ENCODE measurements at regions not wholly inside any gene's neighbourhood (a gene's known extent, or its start where the extent isn't known, plus 50 kb on each side); places are given as distances from the start of the nearest gene placed in this dataset.

DNA sequence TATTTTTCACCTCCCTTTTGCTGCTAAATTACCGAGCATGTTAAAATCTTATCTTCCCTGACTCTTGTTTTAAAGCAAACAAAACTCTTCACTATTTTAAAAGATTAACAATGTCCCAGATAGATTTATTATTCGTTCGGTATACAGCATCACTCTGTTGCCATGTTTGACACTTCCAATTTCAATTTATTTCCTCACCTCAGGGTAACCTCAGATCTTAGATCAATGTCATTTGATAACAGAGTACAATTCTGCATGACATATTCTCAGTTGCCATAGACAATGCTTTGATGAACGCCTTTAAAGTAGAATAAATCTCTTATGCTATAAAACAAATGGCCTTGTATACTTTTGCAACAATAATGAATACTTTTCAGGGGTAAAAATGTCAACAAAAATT is 1078.1 kb upstream of the IGFBP7 start:
- DNase-seq = no peak

DNA sequence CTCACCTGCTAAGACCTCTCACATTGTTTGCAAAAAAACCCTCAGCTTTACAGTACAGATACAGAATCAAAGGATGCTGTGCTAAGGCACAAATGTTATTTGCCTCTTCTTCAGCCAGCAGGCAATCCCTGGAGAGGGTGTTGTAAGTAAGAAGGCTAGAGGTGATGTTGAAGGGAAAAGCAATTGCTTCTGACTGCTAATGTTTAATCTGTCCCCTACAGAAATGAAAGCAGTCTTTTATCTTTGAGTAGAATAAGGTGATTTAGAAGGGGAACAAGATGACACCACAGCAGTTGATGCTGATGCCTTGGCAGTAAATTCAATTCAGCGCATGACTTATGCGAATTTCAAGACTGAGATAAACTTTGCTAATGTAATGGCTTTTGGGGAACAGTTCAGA is 1064.8 kb upstream of the IGFBP7 start:
- DNase-seq = no peak

DNA sequence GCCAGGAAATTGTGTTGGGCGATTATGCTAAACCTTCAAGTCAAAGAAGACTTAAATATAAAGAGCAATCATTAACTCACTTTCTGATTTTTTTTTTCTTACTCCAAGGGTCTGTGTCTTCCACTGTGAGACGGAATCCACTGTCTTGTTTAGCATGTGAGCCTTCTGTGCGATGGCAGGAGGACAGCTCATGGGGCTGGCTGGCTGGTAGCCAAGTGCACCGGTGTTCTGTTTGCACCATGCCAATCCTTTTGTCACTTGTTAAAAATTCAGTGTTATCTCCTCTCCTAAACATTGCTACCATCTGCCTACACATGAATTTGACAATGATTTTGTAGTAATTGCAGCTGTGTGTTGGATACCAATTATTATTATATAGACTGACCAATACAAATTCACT is 1056.3 kb upstream of the IGFBP7 start:
- no peak for DNase-seq

DNA sequence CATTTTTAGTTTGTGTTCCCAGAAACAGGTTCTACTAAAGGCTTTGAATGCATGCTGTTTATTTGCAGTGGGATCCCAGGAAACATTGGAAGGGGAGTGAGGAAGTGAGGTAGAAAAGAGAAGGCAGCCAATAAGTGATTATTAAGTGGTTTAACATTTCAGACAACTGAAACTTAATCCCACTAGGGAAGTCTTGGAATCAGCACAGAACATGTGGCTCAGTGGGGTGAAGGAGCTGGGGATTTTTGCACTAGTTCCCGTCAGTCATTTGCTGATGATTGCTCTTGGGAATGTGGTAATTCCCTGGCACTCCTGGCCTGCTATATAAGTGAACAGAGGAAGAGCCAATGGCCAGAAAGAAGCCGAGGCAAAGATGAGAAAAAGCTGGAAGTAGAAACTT is 1053.0 kb upstream of the IGFBP7 start:
- DNase-seq = no peak

DNA sequence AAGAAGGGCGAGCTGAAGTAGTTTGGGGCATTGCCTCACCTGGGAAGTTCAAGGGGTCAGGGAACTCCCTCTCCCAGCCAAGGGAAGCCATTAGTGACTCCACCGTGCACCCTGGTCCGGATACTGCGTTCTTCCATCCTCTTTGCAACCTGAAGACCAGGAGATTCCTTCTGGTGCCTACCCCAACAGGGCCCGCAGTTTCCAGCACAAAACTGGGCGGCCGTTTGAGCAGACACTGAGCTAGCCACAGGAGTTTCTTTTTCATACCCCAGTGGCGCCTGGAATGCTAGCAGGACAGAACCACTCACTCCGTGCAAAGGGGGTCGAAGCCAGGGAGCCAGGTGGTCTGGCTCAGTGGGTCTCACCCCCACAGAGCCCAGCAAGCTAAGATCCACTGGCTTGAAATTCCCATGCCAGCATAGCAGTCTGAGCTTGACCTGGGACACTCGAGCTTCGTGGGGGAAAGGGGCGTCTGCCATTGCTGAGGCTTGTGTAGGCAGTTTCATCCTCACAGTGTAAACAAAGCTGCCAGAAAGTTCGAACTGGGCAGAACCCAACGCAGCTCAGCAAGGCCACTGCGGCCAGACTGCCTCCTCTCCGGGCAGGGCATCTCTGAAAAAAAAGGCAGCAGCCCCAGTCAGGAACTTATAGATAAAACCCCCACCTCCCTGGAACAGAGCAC is 1039.4 kb upstream of the IGFBP7 start:
- no peak for DNase-seq

DNA sequence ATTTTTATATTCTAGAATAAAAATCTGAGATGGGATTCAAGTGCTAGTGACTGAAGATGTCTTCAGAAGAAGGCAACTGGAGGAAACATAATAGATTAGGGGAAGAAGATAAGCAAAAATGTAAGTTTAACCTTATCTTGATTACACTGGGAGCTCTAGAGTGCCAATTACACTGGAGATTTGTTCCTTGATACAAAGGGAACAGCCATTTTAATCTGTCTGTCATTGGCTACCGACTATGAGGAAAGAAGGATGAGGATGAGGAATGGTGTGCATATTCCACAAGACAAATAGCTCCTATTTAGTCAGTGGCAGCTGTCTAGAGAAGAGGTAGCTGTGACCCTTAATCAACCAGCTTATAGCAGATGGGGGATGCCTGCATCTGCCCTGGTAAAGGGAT is 1034.5 kb upstream of the IGFBP7 start:
- no peak for DNase-seq

DNA sequence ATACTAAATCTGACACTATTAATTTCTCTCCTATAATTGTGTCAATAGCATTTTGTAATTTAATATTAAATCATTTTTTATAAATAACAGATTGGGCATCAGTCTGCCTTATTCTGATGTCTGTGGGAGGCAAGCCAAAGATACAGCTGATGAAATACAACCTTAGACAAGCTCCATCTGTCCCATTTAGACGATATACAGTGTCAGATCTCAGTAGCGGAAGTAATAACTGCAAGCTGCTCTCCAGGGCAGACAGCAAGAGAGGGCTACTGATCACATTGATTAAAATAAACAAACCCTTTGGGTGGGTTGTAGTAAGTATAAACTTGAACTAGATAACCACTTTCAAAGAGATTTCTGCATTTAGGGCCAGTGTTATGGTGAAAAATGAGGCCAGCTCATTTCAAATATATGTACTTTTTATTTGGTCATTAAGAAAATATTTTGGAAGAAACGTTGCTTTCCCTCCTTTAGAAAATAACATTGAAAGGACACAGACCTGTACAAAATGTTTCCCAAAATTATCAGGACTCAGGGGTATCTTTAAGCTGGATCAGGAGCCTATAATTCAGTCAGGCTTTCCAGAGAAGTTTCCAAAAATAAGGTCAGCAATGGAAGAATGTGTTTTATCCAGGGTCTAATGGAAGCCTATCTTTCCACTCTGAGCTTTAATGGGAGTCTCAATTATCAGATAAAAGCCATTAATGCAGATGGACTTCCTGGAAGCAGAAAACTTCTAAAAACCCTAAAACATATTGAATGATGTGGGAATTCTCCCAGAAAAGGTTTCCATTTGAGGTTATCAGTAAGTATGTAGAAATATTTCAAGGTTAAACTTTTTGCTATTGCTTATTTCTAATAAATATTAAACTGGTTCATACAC is 1028.8 kb upstream of the IGFBP7 start:
- DNase-seq = no peak

DNA sequence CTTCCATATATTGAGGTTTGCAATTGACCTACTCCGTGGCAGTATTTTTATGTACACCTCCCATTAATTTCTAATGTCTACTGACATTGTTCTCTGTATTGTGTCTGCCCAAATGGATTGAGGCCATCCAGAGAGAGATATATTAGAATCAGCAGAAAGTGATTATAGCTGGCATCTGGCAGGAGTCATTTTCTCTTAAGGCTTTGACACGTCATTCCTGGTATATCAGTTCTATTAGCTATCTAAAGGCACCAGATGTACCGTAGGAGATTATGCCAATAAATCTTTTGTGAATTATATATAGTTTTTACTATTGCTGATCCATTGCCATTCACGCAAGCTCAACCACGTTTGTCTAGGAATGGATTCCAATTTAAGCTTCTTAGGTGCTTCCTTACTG is 1026.4 kb upstream of the IGFBP7 start:
- no peak for DNase-seq

DNA sequence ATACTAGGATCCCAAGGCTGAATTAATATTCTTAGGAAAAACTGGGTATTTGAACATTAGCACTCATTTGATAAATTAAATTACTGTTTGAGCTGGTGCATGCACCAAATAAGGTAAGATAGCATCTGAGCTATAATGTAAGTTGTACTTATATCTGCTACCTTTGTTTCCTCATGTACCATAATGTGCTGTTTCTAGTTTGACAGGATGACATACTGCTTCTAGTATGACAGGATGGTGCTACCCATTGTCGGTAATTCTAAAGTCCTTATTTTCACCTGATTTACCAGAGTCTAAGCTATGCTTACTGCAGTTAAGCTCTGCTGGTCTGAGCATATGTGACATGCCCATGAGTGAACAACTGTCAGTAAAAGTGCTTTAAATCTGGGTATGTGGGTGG is 1017.5 kb upstream of the IGFBP7 start:
- DNase-seq = no peak

DNA sequence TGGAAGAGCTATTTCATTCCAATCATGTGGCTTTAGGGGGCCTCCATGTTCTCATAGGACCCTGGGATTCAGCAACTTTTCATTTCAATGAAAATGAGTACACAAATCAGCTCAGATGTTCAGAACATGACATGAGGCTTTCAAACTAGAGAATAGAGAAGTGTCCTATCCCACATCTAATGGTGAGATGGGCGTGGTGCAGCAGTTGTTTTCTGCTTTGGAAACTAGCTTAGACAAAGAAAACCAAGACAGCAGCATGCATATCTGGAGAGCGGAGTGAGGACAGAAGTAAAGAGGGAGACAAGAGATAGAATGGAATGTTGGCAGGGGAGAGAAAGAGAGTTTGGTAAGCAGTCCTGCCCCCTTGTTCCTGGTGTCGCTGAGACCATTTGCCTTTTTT is 1009.1 kb upstream of the IGFBP7 start:
- DNase-seq = no peak

DNA sequence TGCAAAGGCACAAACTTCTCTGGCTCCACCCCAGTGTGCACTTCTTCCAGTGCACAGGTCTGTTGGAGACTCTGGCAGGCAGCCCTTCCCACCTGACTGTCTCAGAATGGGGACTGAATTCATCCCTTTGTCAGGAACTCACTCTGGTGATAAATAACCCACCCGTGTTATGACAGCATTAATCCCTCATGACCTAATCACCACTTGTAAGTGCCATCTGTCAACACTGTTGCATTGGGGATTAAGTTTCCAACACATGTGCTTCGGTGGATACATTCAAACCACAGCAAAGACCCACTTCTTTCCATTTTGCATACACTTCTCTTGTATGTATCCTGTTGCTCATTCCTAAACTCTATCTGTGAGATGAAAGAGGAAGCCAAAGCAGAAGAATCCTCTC is 1002.9 kb upstream of the IGFBP7 start:
- DNase-seq = no peak

DNA sequence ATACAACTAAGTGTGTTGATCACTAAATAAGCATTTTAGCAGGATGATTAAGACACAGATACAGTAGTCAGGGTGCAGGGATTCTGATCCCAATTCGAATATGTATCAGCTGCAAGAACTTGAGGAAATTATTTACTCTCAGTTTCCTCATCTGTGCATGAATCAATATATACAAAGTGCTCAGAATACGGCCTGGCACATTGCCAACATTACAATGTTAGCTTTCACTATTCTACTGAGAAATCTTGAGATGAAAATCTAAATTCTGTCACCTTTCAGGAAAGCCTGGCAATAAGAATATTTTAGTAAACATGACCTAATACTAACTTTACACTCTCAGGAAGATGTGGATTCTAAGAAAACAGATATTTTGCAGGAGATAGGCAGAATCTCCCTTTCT is 1001.6 kb upstream of the IGFBP7 start:
- DNase-seq = no peak

DNA sequence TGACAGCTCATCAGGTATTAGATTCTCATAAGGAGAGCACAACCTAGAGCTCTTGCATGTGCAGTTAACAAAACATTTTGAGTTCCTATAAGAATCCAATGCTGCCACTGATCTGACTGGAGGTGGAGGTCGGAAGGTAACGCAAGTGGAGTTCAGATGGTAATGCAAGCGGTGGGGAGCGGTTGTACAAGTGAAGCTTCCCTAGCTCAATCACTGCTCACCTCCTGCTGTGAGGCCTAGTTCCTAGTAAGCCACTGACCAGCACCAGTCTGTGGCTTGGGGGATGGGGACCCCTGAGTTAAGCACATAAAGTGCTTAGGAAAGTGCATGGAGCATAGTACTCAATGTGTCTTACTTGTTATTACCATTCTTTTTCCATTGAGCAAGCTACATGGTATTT is 983.2 kb upstream of the IGFBP7 start:
- no peak for DNase-seq

DNA sequence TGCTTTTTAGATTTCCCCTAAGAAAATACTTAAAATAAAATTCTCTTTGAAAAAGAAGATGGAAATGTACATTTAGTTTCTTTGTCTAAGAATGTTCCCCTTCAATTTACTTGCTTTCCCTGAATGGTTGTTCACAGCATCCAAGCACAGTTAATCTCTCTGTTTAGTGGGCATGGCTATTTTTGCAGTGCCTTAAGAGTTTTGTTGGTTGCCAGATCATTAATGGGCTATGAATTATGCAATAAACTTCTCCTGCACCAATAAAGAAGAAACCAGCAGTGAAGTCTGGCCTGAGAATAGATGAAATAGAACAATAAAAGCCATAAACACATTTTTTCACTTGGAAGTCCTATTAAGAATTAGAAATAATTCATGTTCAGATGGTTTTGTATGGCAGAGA is 980.4 kb upstream of the IGFBP7 start:
- DNase-seq = no peak

DNA sequence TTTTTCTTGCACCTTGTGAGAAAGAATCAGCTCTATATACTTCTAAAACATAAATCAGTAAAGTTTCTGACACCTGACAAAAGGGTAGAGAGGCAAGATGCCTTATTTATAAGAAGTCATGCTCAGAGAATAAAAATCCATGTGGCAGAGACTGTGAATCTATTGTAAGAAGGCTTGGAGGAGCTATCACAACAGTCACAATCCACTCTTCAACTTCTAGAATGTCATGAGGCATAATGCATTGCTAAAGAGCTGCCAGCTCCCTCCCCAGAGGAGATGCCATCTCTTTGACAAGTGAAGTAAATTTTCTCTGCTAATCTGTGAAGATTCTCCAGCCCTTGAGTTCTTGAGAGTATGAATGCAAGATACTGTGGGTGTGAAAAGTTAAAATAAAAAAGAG is 971.2 kb upstream of the IGFBP7 start:
- no peak for DNase-seq

DNA sequence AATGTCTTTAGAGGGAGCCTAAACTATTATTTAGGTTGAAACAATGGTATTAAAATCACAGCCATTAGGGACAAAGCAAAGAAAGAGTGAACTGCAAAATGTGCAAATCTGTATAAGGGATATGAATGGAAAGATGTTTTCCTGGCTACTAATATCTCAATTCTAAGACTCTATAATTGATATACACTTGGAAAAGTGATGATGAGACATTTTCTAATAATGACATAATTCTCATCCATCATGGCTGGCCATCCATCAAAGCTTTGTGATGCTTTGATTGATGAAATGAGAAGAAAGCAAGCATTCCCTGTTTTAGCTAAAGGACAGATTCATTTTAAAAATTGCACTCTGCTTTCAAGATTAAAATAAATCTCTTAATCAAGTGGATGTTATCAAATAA is 965.5 kb upstream of the IGFBP7 start:
- no peak for DNase-seq

DNA sequence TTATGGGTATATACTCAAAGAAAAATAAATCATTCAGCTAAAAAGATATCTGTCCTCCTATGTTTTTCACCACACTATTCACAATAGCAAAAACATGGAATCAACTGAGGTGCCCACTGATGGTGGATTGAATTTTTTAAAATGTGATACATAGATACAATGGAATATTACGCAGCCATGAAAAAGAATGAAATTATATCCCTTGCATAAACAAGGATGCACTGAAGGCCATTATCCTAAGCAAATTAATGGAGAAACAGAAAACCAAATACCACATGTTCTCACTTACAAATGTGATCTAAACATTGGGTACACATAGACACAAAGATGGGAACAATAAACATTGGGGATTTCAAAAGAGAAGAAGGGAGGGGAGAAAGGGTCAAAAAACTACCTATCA is 964.2 kb upstream of the IGFBP7 start:
- no peak for DNase-seq

DNA sequence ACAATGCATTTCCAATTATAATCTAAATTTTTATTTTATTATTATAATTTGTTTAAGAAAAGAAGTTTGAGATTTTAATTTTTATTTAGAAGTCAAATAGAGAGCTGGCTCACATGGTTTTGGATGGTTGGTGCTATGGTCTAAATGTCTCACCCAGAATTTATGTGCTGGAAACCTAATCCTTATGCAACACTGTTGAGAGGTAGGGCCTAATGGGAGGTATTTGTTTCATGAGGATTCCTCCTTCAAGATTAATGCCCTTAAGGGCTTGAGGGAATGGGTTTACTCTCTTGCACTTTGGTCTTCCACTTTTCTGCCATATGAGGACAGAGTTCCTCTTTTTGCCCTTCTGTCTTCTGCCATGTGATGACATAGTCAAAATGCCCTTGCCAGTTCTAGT is 960.5 kb upstream of the IGFBP7 start:
- DNase-seq = no peak

DNA sequence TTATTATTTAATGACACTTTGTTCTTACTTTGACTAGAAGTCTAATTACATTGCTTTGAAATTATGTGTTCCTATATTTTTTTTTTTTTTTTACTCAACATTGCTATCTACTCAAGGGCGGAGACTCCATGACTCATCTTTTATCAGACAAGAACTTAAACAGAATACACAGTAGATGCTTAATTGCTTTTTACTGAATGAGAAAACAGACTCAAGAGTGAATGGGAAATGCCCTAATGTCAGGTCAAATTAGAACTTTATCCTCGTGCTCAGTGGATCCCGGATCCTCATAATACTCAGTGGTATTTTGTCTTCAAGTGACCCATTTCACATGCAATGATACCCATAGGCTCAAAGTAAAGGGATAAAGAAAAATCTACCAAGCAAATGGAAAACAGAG is 954.5 kb upstream of the IGFBP7 start:
- DNase-seq = no peak

DNA sequence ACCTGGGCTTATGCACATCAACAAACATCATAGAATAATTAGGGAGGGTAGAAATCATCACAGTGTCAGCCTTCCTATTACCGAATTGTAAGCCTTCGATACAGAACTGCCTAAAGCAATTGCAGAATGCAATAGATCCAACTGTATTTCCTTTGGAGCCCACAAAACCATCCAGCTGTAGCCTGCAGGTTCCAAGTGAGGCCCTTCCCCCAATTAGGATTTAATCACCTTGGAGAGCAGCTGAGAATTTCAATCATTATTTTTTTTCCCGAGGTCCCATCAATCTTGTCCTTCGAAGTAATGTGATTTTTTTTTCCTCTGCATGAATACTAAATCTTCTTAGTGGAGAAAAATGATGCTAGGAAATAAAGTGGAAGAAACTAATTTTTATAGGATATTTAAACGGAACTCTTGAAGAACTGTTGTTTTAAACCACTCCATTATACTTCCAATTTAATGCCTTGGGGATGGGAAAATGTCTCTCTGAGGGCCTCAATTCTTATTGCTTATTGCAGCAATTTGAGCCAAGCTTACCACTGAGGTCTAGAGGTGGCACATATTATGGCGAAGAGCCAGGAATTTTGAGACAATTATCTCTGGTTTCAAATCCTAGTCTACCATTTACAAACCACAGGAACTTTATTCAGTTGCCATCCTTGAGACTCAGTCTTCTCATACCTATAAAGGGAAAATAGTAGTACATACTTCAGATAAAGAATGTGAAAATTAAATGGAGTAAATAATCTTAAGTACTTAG is 953.4 kb upstream of the IGFBP7 start:
- DNase-seq = no peak

DNA sequence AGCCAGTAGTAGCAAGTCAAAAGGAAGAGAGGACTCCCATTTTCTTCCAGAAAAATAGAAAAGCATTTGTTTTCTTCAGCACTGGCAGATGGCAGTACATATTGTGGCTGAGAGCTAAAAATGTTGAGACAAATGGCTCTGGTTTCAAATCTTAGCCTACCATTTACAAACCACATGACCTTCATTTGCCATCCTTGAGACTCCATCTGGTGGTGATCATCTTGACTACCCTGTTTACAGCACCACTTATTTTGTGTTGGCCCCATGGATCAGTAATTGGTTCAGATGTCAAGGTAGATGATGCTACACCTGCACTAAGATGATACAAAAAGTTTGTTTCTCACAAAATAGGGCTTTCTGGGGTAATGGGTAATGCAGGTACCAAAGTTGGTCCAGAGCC is 951.8 kb upstream of the IGFBP7 start:
- no peak for DNase-seq

DNA sequence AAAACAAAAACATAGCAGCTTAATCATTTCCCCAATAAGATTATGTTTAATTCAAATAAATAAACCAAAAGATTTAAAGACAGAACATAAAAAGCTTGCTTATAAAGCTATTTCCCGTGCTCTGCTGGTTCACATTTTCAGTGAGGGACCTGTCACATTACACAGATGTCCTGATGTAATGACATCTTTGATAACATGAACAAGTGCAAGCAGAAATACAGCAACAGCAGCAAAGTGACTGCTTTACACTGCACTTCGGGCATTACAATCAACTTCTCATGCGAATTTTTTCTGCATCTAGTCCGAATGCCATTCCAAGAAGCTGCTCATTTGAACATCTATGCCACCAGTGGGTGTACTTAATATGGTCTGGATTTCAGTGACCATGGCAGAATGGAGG is 940.3 kb upstream of the IGFBP7 start:
- no peak for DNase-seq

DNA sequence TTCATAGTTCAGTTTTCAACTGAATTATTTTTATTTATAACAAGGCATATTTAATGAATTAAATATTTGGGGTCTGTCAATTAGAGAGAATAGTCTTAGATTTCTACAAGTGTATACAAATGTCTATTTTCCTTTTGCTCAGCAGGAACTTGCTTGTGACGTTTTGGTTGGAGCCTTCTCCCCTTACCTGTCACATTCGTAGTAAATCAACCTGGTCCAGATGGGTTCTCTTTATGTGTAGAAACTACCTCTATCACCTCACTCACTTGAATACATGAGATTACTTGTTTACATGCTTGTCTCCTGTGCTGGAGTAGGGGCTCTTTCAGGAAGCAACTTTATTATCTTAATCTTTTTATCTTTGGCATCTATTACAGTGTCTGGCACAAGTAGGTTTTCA is 938.3 kb upstream of the IGFBP7 start:
- no peak for DNase-seq

DNA sequence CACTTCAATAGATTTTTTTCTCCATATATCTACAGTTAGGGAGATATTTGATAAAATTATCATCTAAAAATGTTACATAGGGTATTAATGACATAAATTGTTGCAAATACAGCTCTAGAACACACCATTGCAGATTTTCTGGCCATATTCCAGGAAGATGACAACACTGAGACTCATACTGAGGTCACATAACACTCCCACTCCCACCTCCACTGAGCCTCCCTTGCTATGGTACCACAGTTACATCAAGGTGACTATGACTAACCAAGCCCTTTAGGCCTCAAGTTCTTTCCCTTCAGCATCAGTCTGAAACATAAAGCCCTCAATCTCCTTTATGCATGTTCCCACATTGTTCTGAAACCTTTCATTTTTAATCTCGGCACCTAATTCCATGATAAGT is 932.0 kb upstream of the IGFBP7 start:
- DNase-seq = no peak

Data from activated effector memory CD4-positive, alpha-beta T cell treated with Interleukin-2 at 50 U/mL for 16 hours (primary cell).